Chondrocyte (in vitro differentiated cells): ENCODE measurements at regions not wholly inside any gene's neighbourhood (a gene's known extent, or its start where the extent isn't known, plus 50 kb on each side); places are given as distances from the start of the nearest gene placed in this dataset.
"Not testable (repeated sequence)": the region's sequence is repeated elsewhere in the genome, so short reads cannot be mapped to it uniquely, and the experiment has no call there.

Experiments
- DNase-seq: peaks from one replicate; pipeline ENCODE4 v3.0.0; 2021; ENCODE audit warnings: mixed read lengths, low spot score
- H3K27ac Mint-ChIP-seq: one replicate; pipeline ENCODE4 v1.8.0; 2021; ENCODE audit warnings: mild to moderate bottlenecking, moderate library complexity, mixed read lengths; ENCODE audit not compliant: unreplicated experiment
- H3K27me3 Mint-ChIP-seq: 2 replicates; pipeline ENCODE4 v1.8.0; 2021; ENCODE audit warnings: low read depth, mixed read lengths
- H3K36me3 Mint-ChIP-seq: 2 replicates; pipeline ENCODE4 v1.8.0; 2021; ENCODE audit warnings: low read depth, mixed read lengths
- H3K4me1 Mint-ChIP-seq: 2 replicates; pipeline ENCODE4 v1.8.0; 2021; ENCODE audit warnings: low read depth, mild to moderate bottlenecking, mixed read lengths
- H3K4me3 Mint-ChIP-seq: one replicate; pipeline ENCODE4 v1.8.0; 2021; ENCODE audit warnings: mild to moderate bottlenecking, moderate library complexity, mixed read lengths; ENCODE audit not compliant: unreplicated experiment
- H3K9me3 Mint-ChIP-seq: 2 replicates; pipeline ENCODE4 v1.8.0; 2021; ENCODE audit warnings: low read depth, mixed read lengths
- CTCF ChIP-seq: fragments of 200-600 bp; sonication (generic); IDR thresholded peaks from 2 replicates; pipeline ENCODE4 v1.5.0; 2021; ENCODE audit warnings: antibody characterized with exemption, mild to moderate bottlenecking, moderate library complexity

GRCh38 chr6:6492675-6493074 is 95.8 kb upstream of the LY86 start:
- H3K4me1 Mint-ChIP-seq: no peaks in the 10 kb centered on the region
- no peaks in the 10 kb centered on the region for H3K36me3 Mint-ChIP-seq
- no peak overlapping the region for H3K4me3 Mint-ChIP-seq
- DNase-seq: no peak
- TF ChIP-seq CTCF: no peak
- H3K27ac Mint-ChIP-seq: no peak overlapping the region
- H3K9me3 Mint-ChIP-seq: no peaks in the 10 kb centered on the region
- H3K27me3 Mint-ChIP-seq: no peaks in the 10 kb centered on the region

DNA sequence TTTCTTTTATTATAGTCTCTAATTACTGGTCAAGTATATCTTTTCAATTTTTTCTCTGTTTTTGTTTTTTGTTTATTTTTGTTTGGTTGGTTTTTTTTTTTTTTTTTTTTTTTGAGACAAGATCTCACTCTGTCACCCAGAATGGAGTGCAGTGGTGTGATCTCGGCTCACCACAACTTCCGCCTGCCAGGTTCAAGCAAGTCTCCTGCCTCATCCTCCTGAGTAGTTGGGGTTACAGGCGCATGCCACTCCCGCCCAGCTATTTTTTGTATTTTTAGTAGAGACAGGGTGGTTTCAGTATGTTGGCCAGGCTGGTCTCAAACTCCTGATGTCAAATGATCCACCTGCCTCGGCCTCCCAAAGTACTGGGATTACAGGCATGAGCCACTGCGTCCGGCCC is 94.4 kb upstream of the LY86 start:
- not testable (repeated sequence) for H3K4me3 Mint-ChIP-seq, H3K9me3 Mint-ChIP-seq, H3K27me3 Mint-ChIP-seq

DNA sequence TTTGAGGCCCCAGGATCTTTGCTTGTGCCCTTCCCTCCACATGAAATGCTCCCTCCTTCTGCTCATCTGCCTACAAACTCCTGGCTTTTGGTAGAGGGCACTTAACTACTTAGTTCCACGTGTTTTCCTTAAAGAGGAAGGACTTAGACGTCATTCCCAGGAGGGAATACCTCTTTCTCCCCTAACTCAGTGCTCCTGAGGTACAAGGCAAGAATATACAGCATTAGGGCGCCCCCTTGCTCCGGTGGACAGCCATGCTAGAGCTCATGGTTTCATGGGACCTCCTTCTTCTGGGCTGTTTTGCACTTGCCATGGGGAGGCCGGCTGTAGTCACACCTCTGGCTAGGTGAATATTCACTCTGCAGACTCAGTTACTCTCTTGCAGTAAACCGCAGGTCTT is 93.8 kb upstream of the LY86 start:
- H3K36me3 Mint-ChIP-seq: no peaks in the 10 kb centered on the region
- peaks cover 2% of the 10 kb centered on the region for H3K27me3 Mint-ChIP-seq
- no peak overlapping the region for H3K4me3 Mint-ChIP-seq
- no peak for DNase-seq
- no peaks in the 10 kb centered on the region for H3K4me1 Mint-ChIP-seq
- no peaks in the 10 kb centered on the region for H3K9me3 Mint-ChIP-seq
- TF ChIP-seq CTCF: peak; percentile 85
- H3K27ac Mint-ChIP-seq: no peak overlapping the region

More for the DNA sequence above, 94.4 kb upstream of the LY86 start:
- not testable (repeated sequence) for H3K36me3 Mint-ChIP-seq, H3K4me1 Mint-ChIP-seq, DNase-seq, H3K27ac Mint-ChIP-seq

DNA sequence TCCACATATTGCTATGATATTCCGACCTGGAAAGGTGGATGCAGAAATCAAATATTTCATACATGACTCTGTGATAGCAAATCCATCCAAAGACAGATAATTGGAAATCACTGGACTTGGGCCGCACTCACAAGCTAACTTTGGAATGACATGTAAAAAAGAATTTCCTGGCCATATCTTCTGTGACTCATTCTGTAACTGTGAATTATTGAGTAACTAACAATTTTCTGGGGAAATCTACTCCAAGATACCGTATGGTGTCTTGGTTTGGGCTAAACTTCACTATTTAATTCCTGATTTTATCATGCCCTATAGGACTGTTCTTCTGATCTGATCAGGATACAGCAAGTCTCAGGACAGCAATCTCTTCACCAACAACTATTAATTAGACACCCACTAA is 92.7 kb upstream of the LY86 start:
- no peak overlapping the region for H3K4me3 Mint-ChIP-seq
- H3K9me3 Mint-ChIP-seq: no peaks in the 10 kb centered on the region
- H3K36me3 Mint-ChIP-seq: no peaks in the 10 kb centered on the region
- H3K27ac Mint-ChIP-seq: no peak overlapping the region
- no peaks in the 10 kb centered on the region for H3K4me1 Mint-ChIP-seq
- TF ChIP-seq CTCF: no peak
- DNase-seq: no peak
- H3K27me3 Mint-ChIP-seq: peaks cover 8% of the 10 kb centered on the region

- Mint-ChIP-seq H3K4me3 (no peak overlapping the region), H3K9me3 (no peaks in the 10 kb centered on the region), H3K27me3 (peaks cover 8% of the 10 kb centered on the region), H3K27ac (no peak overlapping the region), H3K4me1 (no peaks in the 10 kb centered on the region), H3K36me3 (no peaks in the 10 kb centered on the region)
- no peak for DNase-seq
- no peak for TF ChIP-seq CTCF
Observed at GRCh38 chr6:6497541-6497940, 91.0 kb upstream of the LY86 start.

DNA sequence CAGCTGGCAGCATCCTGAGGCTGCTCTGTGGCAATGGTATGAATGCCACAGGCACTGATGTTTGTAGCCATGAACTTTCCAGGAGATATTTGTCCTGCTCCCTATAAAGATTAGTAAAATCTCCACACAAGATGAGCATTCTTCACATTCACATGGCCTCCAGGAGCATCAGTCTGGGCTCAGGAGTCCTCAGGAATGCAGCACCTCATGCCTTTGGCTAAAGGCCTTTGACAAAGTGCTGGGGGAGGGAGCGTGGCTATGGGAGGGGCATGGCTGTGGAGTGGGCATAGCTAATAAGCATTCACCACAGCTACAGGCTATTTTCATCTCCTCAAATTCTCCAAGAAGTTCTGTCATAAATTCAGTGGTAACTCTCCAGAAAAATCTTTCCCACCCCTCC is 90.5 kb upstream of the LY86 start:
- peaks cover 8% of the 10 kb centered on the region for H3K27me3 Mint-ChIP-seq
- no peak for TF ChIP-seq CTCF
- no peaks in the 10 kb centered on the region for H3K9me3 Mint-ChIP-seq
- DNase-seq: no peak
- H3K4me1 Mint-ChIP-seq: no peaks in the 10 kb centered on the region
- no peak overlapping the region for H3K4me3 Mint-ChIP-seq
- no peak overlapping the region for H3K27ac Mint-ChIP-seq
- no peaks in the 10 kb centered on the region for H3K36me3 Mint-ChIP-seq
